Right cardiac atrium (tissue), 5 donors: ENCODE measurements at regions not wholly inside any gene's neighbourhood (a gene's known extent, or its start where the extent isn't known, plus 50 kb on each side); places are given as distances from the start of the nearest gene placed in this dataset.
A peak's percentile ranks its signal among the peaks of the same experiment; 100 is the strongest.

Source experiments
- ATAC-seq, 2 donors: fragments of 200-7000 bp; cut with Tn5 transposase; one replicate each; pipeline versions ENCODE4 v1.8.0 to v1.9.1; 2020; ENCODE audit warnings: moderate library complexity in 2 of 2, mild to moderate bottlenecking in 1 of 2
- DNase-seq, 3 donors: peaks; one replicate each; pipeline ENCODE4 v3.0.0-alpha.2; 2020
- H3K27ac ChIP-seq: one replicate; pipeline ENCODE4 v1.5.1; 2013; ENCODE audit warnings: mild to moderate bottlenecking, low read length, control low read depth, moderate library complexity
- H3K27me3 ChIP-seq: one replicate; pipeline ENCODE4 v1.6.1; 2013; ENCODE audit not compliant: control insufficient read depth, insufficient read depth
- H3K4me1 ChIP-seq: one replicate; pipeline ENCODE4 v1.6.1; 2013; ENCODE audit warnings: low read length; ENCODE audit not compliant: control insufficient read depth, insufficient read depth
- H3K4me3 ChIP-seq: one replicate; pipeline ENCODE4 v1.5.1; 2013; ENCODE audit warnings: low read length, control low read depth
- H3K9me3 ChIP-seq: one replicate; pipeline ENCODE4 v1.6.1; 2013; ENCODE audit warnings: low read length; ENCODE audit not compliant: control insufficient read depth
- WGBS: extraction: QIAGEN DNeasy Blood & Tissue Kit; methylation state at CpG from one replicate; pipeline ENCODE4 v1.1.7; 2013; 5-methylcytosine and 5-hydroxymethylcytosine counted together
- intact Hi-C, 4 donors: fragments of 100-400 bp; cut with DNase I; formaldehyde crosslinking; loops; one replicate each; pipeline versions ENCODE4 v1.11.0 to v1.14.0; 2022 to 2023
- donor health status: healthy with polysubstance abuse.
- donor health status: DM: no; HTN: yes; CAD: no.
- donor health status: DM: no; HTN: no; CAD: no.
- donor health status: DM: no; HTN: yes; CAD: no; lungs with severe emphysema.
- donor health status: DM: yes; HTN: yes; CAD: no.

- DNase-seq (no peak), ATAC-seq (no peak)
- Histone ChIP-seq H3K27me3 (no peaks in the 10 kb centered on the region), H3K27ac (no peak overlapping the region), H3K9me3 (no peaks in the 10 kb centered on the region), H3K4me1 (no peaks in the 10 kb centered on the region), H3K4me3 (no peak overlapping the region)
- intact Hi-C loops, result no loop called here
- 96% methylated on average over 3 of the region's 3 CpGs for WGBS
These were observed 383.1 kb upstream of the TNP1 start for GRCh38 chr2:217242947-217243346.

- no peak overlapping the region for H3K27ac ChIP-seq
- H3K9me3 ChIP-seq, result no peaks in the 10 kb centered on the region
- WGBS, result 45% methylated on average over 3 of the region's 3 CpGs
- ATAC-seq (no peak), DNase-seq (no peak)
- H3K4me1 ChIP-seq, result no peaks in the 10 kb centered on the region
- H3K4me3 ChIP-seq, result no peak overlapping the region
- no peaks in the 10 kb centered on the region for H3K27me3 ChIP-seq
- intact Hi-C loops, result no loop called here
These were observed 371.9 kb upstream of the TNP1 start for GRCh38 chr2:217231724-217232123.

- H3K27ac ChIP-seq, result no peak overlapping the region
- no peaks in the 10 kb centered on the region for H3K9me3 ChIP-seq
- WGBS, result 41% methylated on average over 1 of the region's 1 CpG
- DNase-seq (no peak), ATAC-seq (no peak)
- intact Hi-C loops, result no loop called here
- no peak overlapping the region for H3K4me3 ChIP-seq
- H3K27me3 ChIP-seq, result no peaks in the 10 kb centered on the region
- no peaks in the 10 kb centered on the region for H3K4me1 ChIP-seq
These were observed 371.3 kb upstream of the TNP1 start for GRCh38 chr2:217231212-217231611.

GRCh38 chr2:217228732-217229131 lies 368.9 kb upstream of the TNP1 start:
- DNase-seq, result no peak
- Histone ChIP-seq H3K27ac (no peak overlapping the region), H3K27me3 (no peaks in the 10 kb centered on the region), H3K9me3 (no peaks in the 10 kb centered on the region), H3K4me1 (peaks cover 2% of the 10 kb centered on the region), H3K4me3 (no peak overlapping the region)
- ATAC-seq, result no peak
- intact Hi-C loops, result no loop called here
- WGBS, result 83% methylated on average over 1 of the region's 1 CpG

GRCh38 chr2:217227794-217228193 lies 367.9 kb upstream of the TNP1 start:
- Histone ChIP-seq H3K9me3 (no peaks in the 10 kb centered on the region), H3K27me3 (no peaks in the 10 kb centered on the region), H3K4me3 (no peak overlapping the region), H3K27ac (no peak overlapping the region), H3K4me1 (peaks cover 4% of the 10 kb centered on the region)
- DNase-seq (no peak), ATAC-seq (no peak)
- intact Hi-C loops, result no loop called here
- WGBS, result 91% methylated on average over 5 of the region's 5 CpGs

DNA sequence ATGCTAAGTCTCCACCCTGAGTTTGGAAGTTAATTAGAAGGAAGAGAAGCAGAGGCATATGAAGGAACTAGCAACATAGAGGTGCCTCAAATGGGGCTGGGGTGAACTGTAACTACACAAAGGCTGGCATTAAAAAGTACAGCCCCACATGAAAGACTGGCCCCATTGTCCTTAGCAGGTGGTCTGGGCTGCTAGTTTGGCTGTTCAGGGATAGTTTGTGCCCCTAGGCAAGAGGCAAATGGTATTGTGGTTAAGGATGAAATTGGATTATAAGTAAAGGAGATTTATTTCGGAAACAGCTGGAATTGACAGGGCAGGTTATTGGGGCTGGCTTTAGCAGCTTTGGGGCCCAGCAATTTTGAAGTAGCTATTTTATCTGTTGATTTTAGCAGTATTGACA lies 365.7 kb upstream of the TNP1 start:
- H3K27ac ChIP-seq, result no peak overlapping the region
- DNase-seq, result no peak
- no peak for ATAC-seq
- no peaks in the 10 kb centered on the region for H3K27me3 ChIP-seq
- intact Hi-C loops, result no loop called here
- H3K4me1 ChIP-seq, result peaks cover 4% of the 10 kb centered on the region
- WGBS, result 96% methylated on average over 1 of the region's 1 CpG
- H3K4me3 ChIP-seq, result no peak overlapping the region
- H3K9me3 ChIP-seq, result no peaks in the 10 kb centered on the region

GRCh38 chr2:217223222-217223930 lies 363.5 kb upstream of the TNP1 start:
- H3K4me1 ChIP-seq, result peaks cover 6% of the 10 kb centered on the region
- ATAC-seq, result peak; percentile 43 to 91

DNA sequence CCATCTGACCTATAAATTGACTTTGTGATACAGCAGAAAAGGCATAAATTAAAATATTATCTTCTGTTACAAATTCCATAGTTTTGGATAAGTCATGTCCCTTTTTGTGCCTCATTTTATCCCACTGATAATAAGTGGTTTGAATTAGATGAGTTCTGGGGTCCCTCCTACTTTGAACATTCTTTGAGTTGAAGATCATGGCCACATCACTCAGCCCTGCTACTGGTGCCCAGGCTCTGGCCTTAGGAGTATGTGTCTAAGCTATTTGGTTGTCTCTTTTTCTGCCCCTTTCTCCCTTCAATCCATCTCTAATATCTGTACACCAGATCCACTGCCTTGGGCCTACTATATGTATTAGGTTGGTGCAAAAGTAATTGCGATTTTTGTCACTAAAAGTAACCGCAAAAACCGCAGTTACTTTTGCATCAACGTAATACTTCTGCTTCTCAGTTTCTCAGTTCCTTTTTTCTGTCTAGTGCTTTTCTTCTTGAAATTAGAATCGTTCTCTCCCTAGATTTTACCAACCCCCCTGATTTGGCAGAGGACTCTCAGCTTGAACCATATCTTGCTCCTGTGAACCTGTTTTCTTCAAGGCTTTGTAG lies 362.5 kb upstream of the TNP1 start:
- DNase-seq (no peak), ATAC-seq (no peak)
- Histone ChIP-seq H3K9me3 (no peaks in the 10 kb centered on the region), H3K27me3 (no peaks in the 10 kb centered on the region), H3K4me3 (no peak overlapping the region), H3K4me1 (peaks cover 6% of the 10 kb centered on the region), H3K27ac (no peak overlapping the region)
- intact Hi-C loops, result no loop called here
- WGBS, result 87% methylated on average over 5 of the region's 5 CpGs

More at GRCh38 chr2:217223222-217223930, 363.5 kb upstream of the TNP1 start:
- no peak overlapping the region for H3K4me3 ChIP-seq
- H3K27me3 ChIP-seq, result no peaks in the 10 kb centered on the region
- H3K9me3 ChIP-seq, result no peaks in the 10 kb centered on the region
- no peak overlapping the region for H3K27ac ChIP-seq
- intact Hi-C loops, result no loop called here
- WGBS, result 70% methylated on average over 8 of the region's 8 CpGs
- peak in 1 of 3 donors; percentile 39 for DNase-seq

DNA sequence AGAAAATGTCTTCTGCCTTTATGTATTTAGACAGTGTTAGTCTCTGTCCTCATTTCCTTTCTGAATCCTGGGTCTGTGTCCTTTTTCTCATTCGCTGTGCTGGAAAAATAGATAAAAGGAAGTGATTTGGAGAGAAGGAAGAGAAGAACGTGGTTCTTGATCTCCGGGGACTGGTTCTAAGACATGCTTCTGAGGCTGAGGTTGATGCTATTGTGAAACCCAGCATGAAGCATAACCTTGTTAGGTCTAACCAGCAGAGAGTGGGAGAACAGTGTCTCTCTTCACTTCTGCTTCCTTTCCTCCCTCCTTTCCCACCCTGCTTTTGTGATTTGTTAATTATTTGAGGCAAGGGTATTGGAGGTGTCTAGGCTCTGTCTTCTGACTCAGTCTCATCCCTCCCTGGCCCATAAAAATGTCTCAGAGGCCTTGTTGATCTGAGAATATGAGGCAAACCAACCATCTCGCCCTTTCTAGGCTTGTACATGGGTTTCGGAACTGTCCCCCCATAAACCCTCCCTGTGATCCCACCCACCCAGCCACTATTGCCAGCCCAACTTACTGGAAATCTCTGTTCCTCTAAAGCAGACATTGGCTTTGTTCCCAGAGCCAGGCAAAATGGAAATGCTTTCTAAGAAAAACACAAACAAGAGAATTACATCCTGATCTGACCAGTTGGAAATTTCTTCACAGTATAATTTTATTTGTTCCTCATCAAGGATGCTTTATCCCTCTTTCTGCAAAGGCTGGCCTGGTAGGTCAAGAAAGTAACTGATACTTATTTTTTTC lies 360.6 kb upstream of the TNP1 start:
- ATAC-seq (peak in 1 of 2 donors; percentile 17), DNase-seq (peak in 1 of 3 donors; percentile 22)
- H3K9me3 ChIP-seq, result no peaks in the 10 kb centered on the region
- no peak overlapping the region for H3K4me3 ChIP-seq
- intact Hi-C loops, result no loop called here
- no peak overlapping the region for H3K27ac ChIP-seq
- 71% methylated on average over 5 of the region's 5 CpGs for WGBS
- no peaks in the 10 kb centered on the region for H3K27me3 ChIP-seq
- H3K4me1 ChIP-seq, result peaks cover 6% of the 10 kb centered on the region

- Histone ChIP-seq H3K27ac (no peak overlapping the region), H3K4me1 (peaks cover 6% of the 10 kb centered on the region), H3K9me3 (no peaks in the 10 kb centered on the region), H3K27me3 (no peaks in the 10 kb centered on the region), H3K4me3 (no peak overlapping the region)
- DNase-seq (no peak), ATAC-seq (no peak)
- 64% methylated on average over 2 of the region's 2 CpGs for WGBS
- intact Hi-C loops, result no loop called here
These were observed 359.3 kb upstream of the TNP1 start for GRCh38 chr2:217219164-217219520.
